ENCODE measurements at regions not wholly inside any gene's neighbourhood (a gene's known extent, or its start where the extent isn't known, plus 50 kb on each side); places are given as distances from the start of the nearest gene placed in this dataset.

GRCh38 chr5:172535108-172535445 is 80.8 kb upstream of the SH3PXD2B start:
- H3K27ac ChIP-seq (ENCODE audit: low read length) = no peak overlapping the region
- no peak for TF ChIP-seq CTCF (IDR thresholded peaks at IDR 0.05)
- no peak for TF ChIP-seq REST (IDR thresholded peaks at IDR 0.05; ENCODE audit: insufficient read depth in 1 of 2, low read depth in 2 of 2, low read length in 1 of 2)
- TF ChIP-seq SIN3A (IDR thresholded peaks at IDR 0.05; ENCODE audit: borderline replicate concordance, insufficient read depth, low read depth, low read length) = no peak
- no peak for TF ChIP-seq POLR2AphosphoS5 (IDR thresholded peaks at IDR 0.05; ENCODE audit: low read depth, low read length)
- TF ChIP-seq TCF7L2 (IDR thresholded peaks at IDR 0.05; ENCODE audit: low read depth, low read length) = no peak
- H3K4me3 ChIP-seq (ENCODE audit: low read depth in 2 of 2, low read length in 2 of 2) = no peak overlapping the region
- ChIA-PET CTCF (no interaction called here), POLR2A (no interaction called here)
- no peaks in the 10 kb centered on the region for H3K9me3 ChIP-seq (ENCODE audit: control insufficient read depth, insufficient read depth, low read depth, low read length)
- no TSS peak for BruUV-seq (replicated peaks)
- H3K36me3 ChIP-seq (ENCODE audit: control insufficient read depth, insufficient read depth, low read length) = no peaks in the 10 kb centered on the region
- intact Hi-C loops (cut with micrococcal nuclease; ENCODE audit: unreplicated experiment) (no loop called here), in situ Hi-C loops (cut with HindIII; ENCODE audit: low pct_unique_long_range_greater_than_20kb, low sequenced_read_pairs) (no loop called here)
- H3K4me1 ChIP-seq (ENCODE audit: control insufficient read depth, insufficient read depth, low read length) = peaks cover 7% of the 10 kb centered on the region; the same call in 1 of the 2 replicates
- DNase-seq (ENCODE audit: low read depth, low spot score) = no peak
- no peaks in the 10 kb centered on the region for H3K27me3 ChIP-seq (ENCODE audit: control insufficient read depth, insufficient read depth, low read length)
- ATAC-seq = no peak

DNA sequence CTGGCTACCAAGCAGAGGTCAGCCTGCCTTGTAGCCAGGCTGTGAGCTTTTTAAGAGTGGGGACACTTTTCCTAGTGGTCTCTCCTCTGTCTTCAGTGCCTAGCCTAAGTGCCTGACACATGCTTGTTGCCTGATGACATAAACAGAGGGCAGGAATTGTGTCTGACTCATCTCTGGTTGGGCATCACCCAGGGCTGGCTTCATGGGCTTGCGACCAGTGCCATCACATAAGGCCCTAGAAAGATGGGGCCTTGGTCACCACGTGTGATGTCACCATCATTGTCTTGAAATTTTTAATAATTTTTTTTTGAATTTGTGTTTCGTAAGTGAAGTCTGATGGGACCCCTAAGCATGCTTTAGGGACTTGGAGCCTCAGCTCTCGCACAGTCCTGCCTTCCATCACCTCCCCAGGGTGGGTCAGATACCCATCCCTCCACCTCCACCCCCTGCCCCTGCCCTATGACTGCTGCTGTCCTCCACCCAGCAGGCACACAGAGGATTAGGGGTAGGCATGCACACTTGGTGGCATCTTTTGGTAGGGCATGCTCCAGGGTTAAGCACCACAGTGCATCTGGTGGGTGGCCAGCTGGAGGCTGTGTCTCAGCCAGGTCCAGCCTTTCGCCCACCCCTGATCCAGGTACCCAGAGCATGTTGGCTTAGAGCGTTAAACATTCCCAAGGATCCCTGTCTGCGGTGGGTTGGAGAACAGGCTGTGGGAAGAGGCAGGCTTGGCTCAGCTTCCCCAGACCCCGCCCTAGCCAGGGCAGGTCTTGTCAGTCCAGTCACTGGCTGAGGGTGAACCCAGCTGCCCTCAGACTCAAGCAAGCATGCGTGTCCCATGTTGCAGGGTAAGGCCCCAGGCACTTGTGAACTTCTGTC is 80.1 kb upstream of the SH3PXD2B start:
- Histone ChIP-seq H3K4me3 (ENCODE audit: low read depth in 2 of 2, low read length in 2 of 2) (no peak overlapping the region), H3K27ac (ENCODE audit: low read length) (no peak overlapping the region), H3K27me3 (ENCODE audit: control insufficient read depth, insufficient read depth, low read length) (no peaks in the 10 kb centered on the region), H3K9me3 (ENCODE audit: control insufficient read depth, insufficient read depth, low read depth, low read length) (no peaks in the 10 kb centered on the region), H3K4me1 (ENCODE audit: control insufficient read depth, insufficient read depth, low read length) (peaks cover 7% of the 10 kb centered on the region; the same call in 1 of the 2 replicates), H3K36me3 (ENCODE audit: control insufficient read depth, insufficient read depth, low read length) (no peaks in the 10 kb centered on the region)
- TF ChIP-seq CTCF (IDR thresholded peaks at IDR 0.05) (no peak), POLR2AphosphoS5 (IDR thresholded peaks at IDR 0.05; ENCODE audit: low read depth, low read length) (no peak), TCF7L2 (IDR thresholded peaks at IDR 0.05; ENCODE audit: low read depth, low read length) (no peak), SIN3A (IDR thresholded peaks at IDR 0.05; ENCODE audit: borderline replicate concordance, insufficient read depth, low read depth, low read length) (no peak)
- no TSS peak for BruUV-seq (replicated peaks)
- intact Hi-C loops (cut with micrococcal nuclease; ENCODE audit: unreplicated experiment) = no loop called here
- ATAC-seq (0 out of 2 replicates have a peak, but pooled peaks have one; percentile 28), DNase-seq (ENCODE audit: low read depth, low spot score) (peak; percentile 15)
- ChIA-PET CTCF (no interaction called here), POLR2A (no interaction called here)
- in situ Hi-C loops (cut with HindIII; ENCODE audit: low pct_unique_long_range_greater_than_20kb, low sequenced_read_pairs) = no loop called here

All from Panc1 (cell line).